K562 (cell line): ENCODE measurements at regions not wholly inside any gene's neighbourhood (a gene's known extent, or its start where the extent isn't known, plus 50 kb on each side); places are given as distances from the start of the nearest gene placed in this dataset.

Experiments used
- ATAC-seq: fragments of 200-7000 bp; cut with Tn5 transposase; 3 replicates; pipeline ENCODE4 v1.9.1; 2020; ENCODE audit warnings: moderate library complexity
- BruUV-seq: library from RNA; stranded (reverse); fragments of 400-500 nt; replicated peaks from 2 replicates; lab custom pipeline; 2021; lab: Mats Ljungman, UMichigan
- CTCF ChIA-PET: fragments of 300-600 bp; formaldehyde crosslinking; extraction: SDS; loops from one replicate; lab custom pipeline; 2021; ENCODE audit warnings: low intra/inter-chr PET ratio; lab: Yijun Ruan, JAX
- POLR2A ChIA-PET: fragments of 300-600, 350-650 bp; sonication (Branson Sonifier 250); formaldehyde crosslinking; extraction: SDS; loops from one replicate; lab custom pipeline; 2021; ENCODE audit warnings: antibody characterized with exemption, inconsistent platforms; lab: Yijun Ruan, JAX
- DNase-seq, 4 experiments: peaks; one replicate each; pipeline versions ENCODE4 v3.0.0 to v3.0.0-alpha.2; 2011 to 2018; ENCODE audit warnings: low spot score in 3 of 4, mixed read lengths in 3 of 4; ENCODE audit errors: extremely low read depth in 1 of 4
- FAIRE-seq: peaks from 2 replicates; lab custom pipeline; 2011; peaks lifted over from hg19 to GRCh38; lab: Jason Lieb, UNC
- H2AFZ ChIP-seq: 2 replicates; pipeline ENCODE4 v1.6.0; 2011; ENCODE audit warnings: low read depth, low read length, control low read depth, inconsistent platforms
- H3K27ac ChIP-seq: fragments of 200-600 bp; 3 replicates; pipeline ENCODE4 v1.8.0; 2011; ENCODE audit warnings: low read depth, mild to moderate bottlenecking, control low read depth, inconsistent platforms, low read length, moderate library complexity, mixed read lengths; ENCODE audit errors: extremely low read depth
- H3K27me3 ChIP-seq, 2 experiments: fragments of 300-600 bp in 1 of 2; 2 replicates in 1 of 2; 3 replicates in 1 of 2; pipeline versions ENCODE4 v1.6.0 to v1.8.0; 2011; ENCODE audit warnings: inconsistent platforms in 2 of 2, low read length in 2 of 2, mild to moderate bottlenecking in 1 of 2, mixed read lengths in 1 of 2, moderate library complexity in 1 of 2; ENCODE audit not compliant: control insufficient read depth in 2 of 2, insufficient read depth in 2 of 2
- H3K36me3 ChIP-seq: fragments of 300-600 bp; 3 replicates; pipeline ENCODE4 v1.8.0; 2011; ENCODE audit warnings: mild to moderate bottlenecking, low read length, inconsistent platforms; ENCODE audit not compliant: control insufficient read depth, insufficient read depth
- H3K4me1 ChIP-seq, 2 experiments: fragments of 200-600 bp in 1 of 2; replicated peaks in 1 of 2; 2 replicates in 1 of 2; 3 replicates in 1 of 2; pipeline versions ENCODE4 v1.5.1 to v1.8.0; 2011; ENCODE audit warnings: inconsistent platforms in 2 of 2, low read length in 2 of 2, mild to moderate bottlenecking in 1 of 2, mixed read lengths in 1 of 2, moderate library complexity in 1 of 2; ENCODE audit not compliant: control insufficient read depth in 2 of 2, insufficient read depth in 2 of 2
- H3K4me2 ChIP-seq: 2 replicates; pipeline ENCODE4 v1.6.1; 2011; ENCODE audit warnings: low read length, control low read depth, inconsistent platforms, mixed read lengths; ENCODE audit not compliant: insufficient read depth
- H3K4me3 ChIP-seq: fragments of 200-600 bp; sonication (generic), shearing (Covaris generic); 2 replicates; pipeline ENCODE4 v1.5.1; 2016; ENCODE audit warnings: control low read depth, inconsistent platforms
- H3K79me2 ChIP-seq: fragments of 200-600 bp; 3 replicates; pipeline ENCODE4 v1.8.0; 2011; ENCODE audit warnings: low read length, inconsistent platforms; ENCODE audit not compliant: control insufficient read depth, insufficient read depth
- H3K9ac ChIP-seq, 2 experiments: 2 replicates each; pipeline versions ENCODE4 v1.6.0 to v1.6.1; 2011; ENCODE audit warnings: low read depth in 2 of 2, low read length in 2 of 2, control low read depth in 1 of 2, inconsistent platforms in 1 of 2, mild to moderate bottlenecking in 1 of 2, mixed read lengths in 1 of 2; ENCODE audit not compliant: insufficient read depth in 1 of 2
- H3K9me1 ChIP-seq: one replicate; pipeline ENCODE4 v1.6.0; 2011; ENCODE audit warnings: inconsistent platforms, mild to moderate bottlenecking, low read length, moderate library complexity; ENCODE audit not compliant: control insufficient read depth, insufficient read depth
- H3K9me3 ChIP-seq: replicated peaks from 2 replicates; pipeline ENCODE4 v1.5.1; 2011; ENCODE audit warnings: low read depth, low read length, inconsistent platforms; ENCODE audit not compliant: control insufficient read depth, insufficient read depth
- H4K20me1 ChIP-seq: replicated peaks from 2 replicates; pipeline ENCODE4 v1.6.1; 2011; ENCODE audit warnings: low read length, inconsistent platforms, mixed read lengths; ENCODE audit not compliant: control insufficient read depth, insufficient read depth
- BRF2 ChIP-seq: IDR thresholded peaks from 3 replicates; pipeline ENCODE4 v1.6.1; 2011; ENCODE audit warnings: borderline replicate concordance, mild to moderate bottlenecking; ENCODE audit not compliant: insufficient read length, insufficient read depth
- CREBBP ChIP-seq: IDR thresholded peaks from one replicate; pipeline ENCODE4 v1.6.1; 2012; ENCODE audit warnings: low read depth, mild to moderate bottlenecking, control low read depth, inconsistent platforms, low read length
- GTF2B ChIP-seq: IDR thresholded peaks from 2 replicates; pipeline ENCODE4 v1.6.1; 2011; ENCODE audit not compliant: insufficient read length; ENCODE audit errors: extremely low read depth
- HINFP ChIP-seq: fragments of 450-650 bp; conservative IDR thresholded peaks from 2 replicates; pipeline ENCODE4 v1.6.1; 2016; ENCODE audit warnings: missing genetic modification characterization, low read depth, mild to moderate bottlenecking, control low read depth, missing compliant biosample characterization
- HMG20A ChIP-seq: fragments of 450-650 bp; formaldehyde crosslinking; conservative IDR thresholded peaks from 2 replicates; pipeline ENCODE4 v1.4.0; 2020; ENCODE audit warnings: mild to moderate bottlenecking, mixed read lengths
- HOMEZ ChIP-seq: fragments of 250-450 bp; sonication (Bioruptor Pico); IDR thresholded peaks from 2 replicates; pipeline ENCODE4 v1.4.0; 2020; ENCODE audit warnings: mild to moderate bottlenecking, moderate library complexity
- MCM7 ChIP-seq, 2 experiments: fragments of 450-650 bp; IDR thresholded peaks; 2 replicates each; pipeline ENCODE4 v1.6.1; 2016 to 2018
- NKRF ChIP-seq: fragments of 450-650 bp; IDR thresholded peaks from 2 replicates; pipeline ENCODE4 v1.6.1; 2016; ENCODE audit warnings: borderline replicate concordance
- PCBP2 ChIP-seq: fragments of 200-400 bp; formaldehyde crosslinking; IDR thresholded peaks from 2 replicates; pipeline ENCODE4 v1.6.1; 2018; ENCODE audit warnings: low read length, low read depth, mild to moderate bottlenecking, moderate library complexity; ENCODE audit not compliant: poor library complexity, severe bottlenecking
- STAT5A ChIP-seq: IDR thresholded peaks from 2 replicates; pipeline ENCODE4 v1.6.1; 2012; ENCODE audit warnings: low read length, inconsistent platforms, borderline replicate concordance
- WGBS: fragments of 100-300 bp; shearing (Covaris generic); methylation state at CpG from one replicate; pipeline ENCODE4 v1.1.6; 2016; ENCODE audit warnings: low coverage, mixed read lengths; ENCODE audit not compliant: insufficient coverage; ENCODE audit errors: missing lambda C conversion rate; 5-methylcytosine and 5-hydroxymethylcytosine counted together
- in situ Hi-C: fragments of 300-500 bp; cut with MboI; formaldehyde crosslinking; loops from 4 replicates; pipeline ENCODE4 v1.15.0; 2018; ENCODE audit warnings: inconsistent platforms, mixed read lengths
- intact Hi-C: fragments of 100-400 bp; cut with micrococcal nuclease; formaldehyde crosslinking; loops from 2 replicates; pipeline ENCODE4 v1.14.2; 2022

GRCh38 chr22:22120160-22120559 is 124.4 kb upstream of the VPREB1 start (continued):
- 0 out of 2 replicates have a peak, but pooled peaks have one; percentile 11 for TF ChIP-seq HMG20A (CRISPR knock-in tag)
- TF ChIP-seq GTF2B = no peak
- peak; percentile 1 for TF ChIP-seq PCBP2

- Histone ChIP-seq H3K79me2 (no peaks in the 10 kb centered on the region), H4K20me1 (no peaks in the 10 kb centered on the region), H3K36me3 (no peaks in the 10 kb centered on the region), H3K27me3 (peaks cover 15 to 19% of the 10 kb centered on the region in 2 experiments), H3K4me1 (peaks cover 0 to 10% of the 10 kb centered on the region in 2 experiments; a peak in 1 of 5 replicates), H3K4me3 (no peak overlapping the region), H3K9me1 (no peaks in the 10 kb centered on the region), H3K27ac (no peak overlapping the region), H2AFZ (no peak overlapping the region), H3K4me2 (no peak overlapping the region), H3K9me3 (no peaks in the 10 kb centered on the region), H3K9ac (no peak overlapping the region)
- in situ Hi-C loops = loop anchor here (5.0 kb wide), 1 partner anchor 1452 kb away; no protein-coding TSS in a partner anchor
- intact Hi-C loops = no loop called here
- WGBS = 2% methylated on average over 1 of the region's 1 CpG
- CTCF ChIA-PET = no interaction called here
- FAIRE-seq (no peak), DNase-seq (peak in 1 of 4 experiments; percentile 30), ATAC-seq (peak; percentile 11)
- POLR2A ChIA-PET = interaction anchor here (0.6 to 5.4 kb wide), 11 partner anchors 8 to 149 kb away, joined by 3 to 67 read pairs (median 3); no protein-coding TSS in a partner anchor
- no TSS peak for BruUV-seq
- TF ChIP-seq BRF2 (no peak), HINFP (tag) (0 out of 2 replicates have a peak, but pooled peaks have one; percentile 21), CREBBP (no peak), HOMEZ (no peak), MCM7 (IDR thresholded peaks at IDR 0.05) (no peak), STAT5A (0 out of 2 replicates have a peak, but pooled peaks have one; percentile 9), NKRF (no peak)
Observed at GRCh38 chr22:22118987-22119386, 125.6 kb upstream of the VPREB1 start.
